Right atrium auricular region (tissue), 2 donors: ENCODE measurements at regions not wholly inside any gene's neighbourhood (a gene's known extent, or its start where the extent isn't known, plus 50 kb on each side); places are given as distances from the start of the nearest gene placed in this dataset.

Experiments used
- DNase-seq: peaks from one replicate; pipeline ENCODE4 v3.0.0-alpha.2; 2019; ENCODE audit warnings: low spot score
- H3K27ac ChIP-seq, 2 donors: fragments of 200-600 bp; sonication (generic); 1 replicate in 1 of 2; 2 replicates in 1 of 2; pipeline ENCODE4 v1.5.1; 2016 to 2019
- H3K27me3 ChIP-seq, 2 donors: fragments of 200-600 bp; sonication (generic); one replicate each; pipeline versions ENCODE4 v1.5.1 to v1.6.0; 2017 to 2019
- H3K36me3 ChIP-seq: fragments of 200-600 bp; sonication (generic); one replicate; pipeline ENCODE4 v1.5.1; 2016
- H3K4me1 ChIP-seq, 2 donors: fragments of 200-600 bp; sonication (generic); one replicate each; pipeline versions ENCODE4 v1.5.1 to v1.6.0; 2017 to 2019
- H3K4me3 ChIP-seq, 2 donors: fragments of 200-600 bp; sonication (generic); 1 replicate in 1 of 2; 2 replicates in 1 of 2; pipeline ENCODE4 v1.5.1; 2017 to 2019; ENCODE audit warnings: mild to moderate bottlenecking in 1 of 2, moderate library complexity in 1 of 2
- H3K9me3 ChIP-seq, 2 donors: fragments of 200-600 bp; sonication (generic); one replicate each; pipeline ENCODE4 v1.5.1; 2019
- TF ChIP-seq, protein P1 (sequence below), 2 donors: fragments of 200-600 bp; sonication (generic); IDR thresholded peaks; one replicate each; pipeline ENCODE4 v1.5.1; 2019; ENCODE audit warnings: antibody characterized with exemption in 2 of 2

GRCh38 chr2:122639711-122640110 lies 884.3 kb downstream of the TSN start:
- Histone ChIP-seq H3K4me1 (no peaks in the 10 kb centered on the region), H3K4me3 (no peak overlapping the region), H3K27ac (no peak overlapping the region), H3K9me3 (no peaks in the 10 kb centered on the region), H3K27me3 (no peaks in the 10 kb centered on the region), H3K36me3 (no peaks in the 10 kb centered on the region)
- TF ChIP-seq, protein P1, sequence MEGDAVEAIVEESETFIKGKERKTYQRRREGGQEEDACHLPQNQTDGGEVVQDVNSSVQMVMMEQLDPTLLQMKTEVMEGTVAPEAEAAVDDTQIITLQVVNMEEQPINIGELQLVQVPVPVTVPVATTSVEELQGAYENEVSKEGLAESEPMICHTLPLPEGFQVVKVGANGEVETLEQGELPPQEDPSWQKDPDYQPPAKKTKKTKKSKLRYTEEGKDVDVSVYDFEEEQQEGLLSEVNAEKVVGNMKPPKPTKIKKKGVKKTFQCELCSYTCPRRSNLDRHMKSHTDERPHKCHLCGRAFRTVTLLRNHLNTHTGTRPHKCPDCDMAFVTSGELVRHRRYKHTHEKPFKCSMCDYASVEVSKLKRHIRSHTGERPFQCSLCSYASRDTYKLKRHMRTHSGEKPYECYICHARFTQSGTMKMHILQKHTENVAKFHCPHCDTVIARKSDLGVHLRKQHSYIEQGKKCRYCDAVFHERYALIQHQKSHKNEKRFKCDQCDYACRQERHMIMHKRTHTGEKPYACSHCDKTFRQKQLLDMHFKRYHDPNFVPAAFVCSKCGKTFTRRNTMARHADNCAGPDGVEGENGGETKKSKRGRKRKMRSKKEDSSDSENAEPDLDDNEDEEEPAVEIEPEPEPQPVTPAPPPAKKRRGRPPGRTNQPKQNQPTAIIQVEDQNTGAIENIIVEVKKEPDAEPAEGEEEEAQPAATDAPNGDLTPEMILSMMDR (IDR thresholded peaks at IDR 0.05) = no peak
- no peak for DNase-seq

- TF ChIP-seq, protein P1 (IDR thresholded peaks at IDR 0.05) = no peak
- Histone ChIP-seq H3K9me3 (no peaks in the 10 kb centered on the region), H3K4me3 (no peak overlapping the region), H3K27me3 (no peaks in the 10 kb centered on the region), H3K27ac (no peak overlapping the region), H3K4me1 (no peaks in the 10 kb centered on the region), H3K36me3 (no peaks in the 10 kb centered on the region)
- no peak for DNase-seq
Measured at GRCh38 chr2:122643725-122644329, 888.4 kb downstream of the TSN start.

DNA sequence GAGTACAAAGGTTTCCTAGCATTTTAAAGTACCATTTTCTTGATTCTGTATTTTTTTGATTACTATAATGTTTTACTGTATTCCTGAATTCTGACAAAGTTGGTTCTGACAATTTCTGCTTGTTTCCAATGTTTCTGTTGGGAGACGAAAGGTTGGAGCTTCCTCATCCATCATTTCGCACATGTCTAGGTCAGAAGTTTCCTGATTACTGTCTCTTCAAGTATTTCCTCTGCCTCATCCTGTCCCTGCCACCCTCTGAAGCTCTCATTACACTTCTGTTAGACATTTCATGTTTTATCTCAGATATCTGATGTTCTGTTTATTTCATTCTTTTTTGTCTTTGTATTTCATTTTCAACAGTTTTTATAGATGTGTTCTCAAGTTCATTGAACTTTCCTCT lies 895.8 kb downstream of the TSN start:
- no peaks in the 10 kb centered on the region for H3K27me3 ChIP-seq
- TF ChIP-seq, protein P1 (IDR thresholded peaks at IDR 0.05) = no peak
- DNase-seq = no peak
- no peaks in the 10 kb centered on the region for H3K4me1 ChIP-seq
- H3K36me3 ChIP-seq = no peaks in the 10 kb centered on the region
- no peak overlapping the region for H3K27ac ChIP-seq
- no peak overlapping the region for H3K4me3 ChIP-seq
- no peaks in the 10 kb centered on the region for H3K9me3 ChIP-seq

- Histone ChIP-seq H3K36me3 (no peaks in the 10 kb centered on the region), H3K27ac (no peak overlapping the region), H3K4me3 (no peak overlapping the region), H3K27me3 (no peaks in the 10 kb centered on the region), H3K9me3 (no peaks in the 10 kb centered on the region), H3K4me1 (no peaks in the 10 kb centered on the region)
- TF ChIP-seq, protein P1 (IDR thresholded peaks at IDR 0.05) = no peak
- DNase-seq = no peak
Measured at GRCh38 chr2:122651780-122652179, 896.3 kb downstream of the TSN start.

DNA sequence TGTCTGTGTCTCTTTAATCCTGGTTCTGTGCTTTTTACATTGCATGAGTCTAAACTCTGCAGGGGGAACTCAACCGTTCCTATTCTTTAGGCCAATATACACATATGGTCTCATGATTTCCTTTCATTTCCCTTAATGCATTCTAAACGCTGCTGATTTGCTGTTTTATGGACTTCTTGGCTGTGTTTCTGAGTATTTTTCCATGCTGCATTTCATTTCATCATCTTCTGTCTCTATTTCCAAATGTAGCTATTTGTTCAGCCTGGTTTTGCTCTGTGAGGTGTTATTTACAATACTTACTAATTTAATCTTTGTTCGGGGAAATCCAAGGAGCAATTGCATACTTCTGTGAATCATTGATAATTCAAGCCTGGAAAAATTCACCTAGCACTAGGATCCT lies 897.2 kb downstream of the TSN start:
- H3K9me3 ChIP-seq = no peaks in the 10 kb centered on the region
- no peak for DNase-seq
- no peaks in the 10 kb centered on the region for H3K27me3 ChIP-seq
- TF ChIP-seq, protein P1 (IDR thresholded peaks at IDR 0.05) = no peak
- no peak overlapping the region for H3K27ac ChIP-seq
- H3K4me3 ChIP-seq = no peak overlapping the region
- H3K36me3 ChIP-seq = no peaks in the 10 kb centered on the region
- H3K4me1 ChIP-seq = no peaks in the 10 kb centered on the region

GRCh38 chr2:122656403-122656802 lies 901.0 kb downstream of the TSN start:
- no peak overlapping the region for H3K27ac ChIP-seq
- TF ChIP-seq, protein P1 (IDR thresholded peaks at IDR 0.05) = no peak
- no peak overlapping the region for H3K4me3 ChIP-seq
- H3K27me3 ChIP-seq = no peaks in the 10 kb centered on the region
- DNase-seq = no peak
- H3K4me1 ChIP-seq = no peaks in the 10 kb centered on the region
- no peaks in the 10 kb centered on the region for H3K36me3 ChIP-seq
- no peaks in the 10 kb centered on the region for H3K9me3 ChIP-seq
